Astrocyte of the spinal cord (primary cell): ENCODE measurements at regions not wholly inside any gene's neighbourhood (a gene's known extent, or its start where the extent isn't known, plus 50 kb on each side); places are given as distances from the start of the nearest gene placed in this dataset.

Source experiments
- DNase-seq: peaks from one replicate; pipeline ENCODE4 v3.0.0; 2011; ENCODE audit warnings: low read depth, low spot score
- H3K4me3 ChIP-seq: 2 replicates; pipeline ENCODE4 v1.5.1; 2011; ENCODE audit warnings: low read depth, mild to moderate bottlenecking, low read length, moderate library complexity
- CTCF ChIP-seq: IDR thresholded peaks from 2 replicates; pipeline ENCODE4 v1.5.1; 2012; ENCODE audit warnings: low read depth, mild to moderate bottlenecking, low read length, inconsistent platforms
- in situ Hi-C: cut with HindIII; loops from 2 replicates; pipeline ENCODE4 v1.10.0; 2017; ENCODE audit warnings: low sequenced_read_pairs

GRCh38 chr5:35373249-35373648 is 143.0 kb upstream of the PRLR start:
- no peak overlapping the region for H3K4me3 ChIP-seq
- no peak for TF ChIP-seq CTCF
- in situ Hi-C loops, result no loop called here
- no peak for DNase-seq

GRCh38 chr5:35372482-35372881 is 142.2 kb upstream of the PRLR start:
- H3K4me3 ChIP-seq, result no peak overlapping the region
- DNase-seq, result no peak
- in situ Hi-C loops, result no loop called here
- no peak for TF ChIP-seq CTCF

GRCh38 chr5:35371951-35372426 is 141.7 kb upstream of the PRLR start:
- DNase-seq, result no peak
- no peak for TF ChIP-seq CTCF
- in situ Hi-C loops, result no loop called here
- no peak overlapping the region for H3K4me3 ChIP-seq

GRCh38 chr5:35370871-35371270 is 140.6 kb upstream of the PRLR start:
- H3K4me3 ChIP-seq, result no peak overlapping the region
- DNase-seq, result no peak
- in situ Hi-C loops, result no loop called here
- no peak for TF ChIP-seq CTCF

GRCh38 chr5:35369965-35370790 is 139.9 kb upstream of the PRLR start:
- no peak for TF ChIP-seq CTCF
- no peak overlapping the region for H3K4me3 ChIP-seq
- no peak for DNase-seq
- in situ Hi-C loops, result no loop called here

GRCh38 chr5:35367526-35367925 is 137.2 kb upstream of the PRLR start:
- DNase-seq, result no peak
- no peak overlapping the region for H3K4me3 ChIP-seq
- TF ChIP-seq CTCF, result no peak
- in situ Hi-C loops, result no loop called here
